Nucleus accumbens (tissue), 56 donors: ENCODE measurements at regions not wholly inside any gene's neighbourhood (a gene's known extent, or its start where the extent isn't known, plus 50 kb on each side); places are given as distances from the start of the nearest gene placed in this dataset.

Experiments used
- DNase-seq, 56 donors: peaks; one replicate each; lab custom pipeline; 2025; lab: John Stamatoyannopoulos, UW

DNA sequence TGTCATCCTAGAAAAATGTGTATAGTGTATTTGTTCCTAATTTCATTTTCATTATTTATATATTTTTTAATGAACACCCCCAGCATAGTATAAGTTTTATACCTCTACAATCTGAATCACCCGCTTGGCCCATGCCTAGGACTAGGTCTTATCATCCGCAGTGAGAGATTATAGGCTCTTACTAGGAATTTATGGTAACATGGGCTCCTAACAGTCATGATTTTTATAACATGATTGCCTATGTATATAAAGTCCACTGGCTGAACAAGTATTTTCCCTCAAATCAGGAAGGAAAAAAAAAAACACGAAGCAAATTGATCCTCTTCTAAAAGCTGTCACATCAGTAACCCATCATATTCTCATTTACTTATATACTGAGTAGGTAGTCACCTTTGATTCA is 666.1 kb upstream of the NRXN1 start:
- no peak for DNase-seq

DNA sequence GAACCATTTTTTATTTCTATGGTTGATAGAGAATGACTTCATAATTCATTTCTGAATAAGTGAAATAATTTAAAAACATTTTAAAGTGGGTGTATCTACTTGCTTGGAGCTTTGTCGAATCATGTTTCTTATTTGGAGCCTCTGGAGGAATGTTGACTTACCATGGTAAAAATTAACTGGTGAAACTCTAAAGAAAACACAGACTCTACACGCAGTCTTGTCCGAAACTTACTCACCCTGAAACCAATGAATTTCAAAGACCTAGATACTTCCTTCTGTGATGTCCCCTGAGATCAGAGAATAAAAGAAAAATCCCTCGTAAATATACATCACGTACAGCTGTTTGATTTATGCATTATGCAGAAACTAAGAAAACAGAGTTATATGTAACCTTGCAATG is 665.2 kb upstream of the NRXN1 start:
- no peak for DNase-seq

- no peak for DNase-seq
Measured at GRCh38 chr2:51695531-51695930, 663.6 kb upstream of the NRXN1 start.

DNA sequence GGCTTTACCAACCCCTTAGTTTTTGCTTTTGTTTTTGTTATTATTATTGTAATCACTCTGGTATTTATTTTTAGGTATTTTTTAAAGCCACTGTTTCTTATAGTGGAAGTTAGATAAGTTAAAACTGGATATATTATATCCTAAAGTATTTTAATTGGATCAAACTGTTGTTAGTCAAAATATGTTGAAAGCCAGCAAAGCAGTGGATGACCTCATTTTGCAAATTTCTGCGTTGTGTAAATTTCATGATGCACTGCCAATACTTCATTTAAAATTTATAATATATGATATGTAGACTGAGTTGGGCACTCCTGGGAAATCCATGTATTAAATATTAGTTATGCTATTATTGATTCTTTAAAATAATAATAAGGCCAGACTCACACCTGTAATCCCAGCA is 661.7 kb upstream of the NRXN1 start:
- DNase-seq: no peak

DNA sequence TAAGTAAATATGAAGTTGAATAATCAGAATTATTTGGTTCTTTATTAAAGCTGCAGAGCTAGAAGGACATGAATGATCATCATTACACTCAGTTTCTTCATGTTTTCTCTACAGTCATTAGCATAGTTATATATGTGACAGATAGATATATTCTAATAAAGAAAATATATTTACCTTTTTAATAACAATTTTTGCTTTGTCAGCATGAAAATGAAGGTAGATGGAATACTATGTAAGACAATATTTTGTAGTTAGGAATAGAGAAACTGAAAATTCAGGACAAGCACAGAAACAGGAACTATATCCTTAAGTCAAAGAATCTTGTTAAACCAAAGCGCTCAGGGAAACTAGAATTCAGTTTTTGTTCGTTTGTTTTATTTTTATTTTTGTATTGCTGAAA is 649.9 kb upstream of the NRXN1 start:
- DNase-seq: no peak

DNA sequence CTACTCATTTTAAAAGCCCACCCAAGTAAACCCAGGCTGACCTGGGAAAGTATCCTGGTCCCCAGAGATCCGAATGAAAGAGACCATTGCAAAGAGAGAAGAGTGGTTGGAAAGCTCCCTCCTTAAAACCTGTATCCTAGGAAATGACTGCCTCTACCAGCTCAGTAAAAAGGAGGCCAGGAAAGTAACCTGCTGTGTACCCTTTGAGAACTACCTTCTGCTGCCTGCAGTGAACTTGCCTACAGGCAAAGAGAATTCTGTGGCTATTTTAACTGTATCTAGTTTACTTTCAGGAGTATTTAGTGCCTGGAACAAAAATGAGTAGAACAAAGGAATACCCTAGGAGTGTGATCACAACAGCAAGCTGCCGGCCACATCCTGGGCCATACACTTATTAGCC is 641.7 kb upstream of the NRXN1 start:
- no peak for DNase-seq

DNA sequence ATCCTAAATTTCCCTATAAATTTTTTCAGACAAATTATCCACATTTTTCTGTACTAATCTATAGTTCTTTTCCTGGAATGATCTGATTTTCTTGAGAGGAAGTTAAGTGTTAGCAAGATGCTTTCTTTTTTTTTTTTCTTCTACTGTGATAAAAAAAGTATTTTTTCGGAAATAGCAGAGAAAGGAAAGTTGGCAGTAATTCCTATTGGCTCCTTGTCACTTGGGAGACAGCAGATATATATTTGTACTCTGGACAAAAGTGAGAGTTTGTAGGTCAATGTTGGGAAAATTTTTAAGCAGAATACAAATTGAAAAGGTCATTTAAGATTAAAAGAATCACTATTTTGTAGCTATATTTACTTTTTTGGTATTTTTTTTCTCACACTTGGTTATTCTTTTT is 635.7 kb upstream of the NRXN1 start:
- no peak for DNase-seq

- no peak for DNase-seq
Measured at GRCh38 chr2:51662187-51662586, 630.3 kb upstream of the NRXN1 start.

DNA sequence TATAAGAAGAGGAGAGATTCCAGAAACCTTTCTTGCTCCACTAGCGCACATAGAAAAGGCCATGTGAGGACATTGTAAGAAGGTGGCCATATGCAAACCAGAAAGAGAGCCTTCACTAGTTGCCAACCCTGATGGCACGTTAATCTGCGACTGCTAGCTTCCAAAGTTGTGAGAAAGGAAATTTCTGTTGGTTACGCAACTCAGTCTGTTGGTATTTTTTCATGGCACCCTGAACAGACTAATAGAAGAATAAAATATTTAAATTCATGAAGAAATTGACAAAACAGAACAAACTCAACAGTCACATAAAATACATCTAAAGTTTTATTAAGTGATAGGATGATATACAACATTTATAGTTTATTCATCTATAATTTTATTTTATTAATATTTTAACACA is 625.9 kb upstream of the NRXN1 start:
- DNase-seq: no peak

DNA sequence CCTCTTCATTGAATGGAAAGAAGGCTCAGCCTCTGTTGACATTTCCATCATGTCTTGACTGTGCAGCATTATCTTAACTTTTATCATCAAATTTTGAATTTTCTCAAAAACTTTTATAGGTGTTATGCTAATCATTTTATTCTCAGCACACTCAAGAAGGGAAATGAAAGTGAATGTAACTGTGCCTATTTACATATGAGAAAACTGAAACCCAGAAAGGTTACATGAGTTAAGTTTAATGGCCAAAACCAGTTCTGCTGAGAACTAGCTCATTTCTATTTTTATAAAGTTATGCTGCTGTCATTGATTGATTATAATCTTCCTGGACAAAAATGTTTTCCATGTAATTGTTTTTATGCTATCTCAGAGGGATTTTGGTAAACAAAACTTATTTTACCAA is 618.8 kb upstream of the NRXN1 start:
- no peak for DNase-seq

DNA sequence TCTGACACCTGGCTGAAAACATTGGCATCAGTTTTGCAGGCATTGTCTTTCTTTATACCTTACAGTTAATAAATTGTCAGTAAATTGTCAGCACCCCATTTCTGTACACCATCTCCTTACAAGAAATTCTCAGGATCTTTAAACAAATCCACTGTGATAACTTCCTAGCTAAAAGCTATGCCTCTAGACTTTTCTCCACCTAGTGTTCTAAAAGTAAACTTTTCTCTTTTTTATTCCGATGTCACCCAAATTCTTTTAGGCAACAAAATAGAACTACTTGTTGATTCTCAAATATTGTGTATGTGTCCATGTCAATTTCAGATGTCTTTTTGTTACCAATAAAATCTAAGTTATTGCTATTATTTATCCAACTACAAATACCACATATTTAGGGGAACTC is 617.4 kb upstream of the NRXN1 start:
- DNase-seq: no peak

- no peak for DNase-seq
Measured at GRCh38 chr2:51638811-51639210, 606.9 kb upstream of the NRXN1 start.

DNA sequence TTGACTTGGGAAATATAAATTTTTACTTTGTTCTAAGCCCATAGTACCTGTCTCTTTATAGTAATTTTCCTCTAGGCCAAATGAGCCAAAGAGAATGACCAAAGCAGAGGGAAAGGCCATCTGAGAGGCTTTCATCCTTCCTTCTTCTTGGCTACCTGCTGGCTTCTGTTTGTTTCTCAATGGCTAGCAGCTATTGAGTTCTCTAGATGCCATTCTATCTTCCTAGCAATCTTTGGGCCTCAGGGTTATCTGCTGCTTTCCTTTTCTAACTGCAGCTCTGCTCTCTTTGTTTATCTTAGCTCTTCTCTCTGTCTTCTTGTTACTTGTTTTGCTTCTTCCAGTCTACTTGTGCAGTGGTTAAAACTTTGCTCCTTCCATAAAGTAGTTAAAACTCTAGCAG is 601.1 kb upstream of the NRXN1 start:
- no peak for DNase-seq

- DNase-seq: no peak
Measured at GRCh38 chr2:51629406-51629805, 597.5 kb upstream of the NRXN1 start.

GRCh38 chr2:51628917-51629316 is 597.0 kb upstream of the NRXN1 start:
- DNase-seq: no peak

- no peak for DNase-seq
Measured at GRCh38 chr2:51624995-51625394, 593.1 kb upstream of the NRXN1 start.

GRCh38 chr2:51620796-51621195 is 588.9 kb upstream of the NRXN1 start:
- no peak for DNase-seq

DNA sequence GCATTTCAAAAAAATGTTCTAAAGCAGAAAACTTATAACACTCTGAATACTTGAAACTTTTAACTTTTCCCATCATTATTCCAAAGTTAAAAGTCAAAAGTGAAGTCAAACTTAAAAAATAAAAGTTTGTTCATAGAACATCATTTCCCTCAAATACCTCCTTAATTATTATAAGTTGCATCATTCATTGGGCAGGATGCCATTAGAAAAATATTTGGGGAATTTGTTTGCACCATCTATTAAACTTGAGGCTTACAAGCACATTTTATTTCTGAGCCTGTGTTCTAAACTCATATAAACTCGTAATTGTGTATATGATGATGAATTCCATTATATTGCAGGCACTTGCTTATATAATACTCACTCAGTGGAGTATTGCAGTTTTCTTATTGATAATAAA is 588.0 kb upstream of the NRXN1 start:
- DNase-seq: no peak

GRCh38 chr2:51612387-51612786 is 580.5 kb upstream of the NRXN1 start:
- no peak for DNase-seq

DNA sequence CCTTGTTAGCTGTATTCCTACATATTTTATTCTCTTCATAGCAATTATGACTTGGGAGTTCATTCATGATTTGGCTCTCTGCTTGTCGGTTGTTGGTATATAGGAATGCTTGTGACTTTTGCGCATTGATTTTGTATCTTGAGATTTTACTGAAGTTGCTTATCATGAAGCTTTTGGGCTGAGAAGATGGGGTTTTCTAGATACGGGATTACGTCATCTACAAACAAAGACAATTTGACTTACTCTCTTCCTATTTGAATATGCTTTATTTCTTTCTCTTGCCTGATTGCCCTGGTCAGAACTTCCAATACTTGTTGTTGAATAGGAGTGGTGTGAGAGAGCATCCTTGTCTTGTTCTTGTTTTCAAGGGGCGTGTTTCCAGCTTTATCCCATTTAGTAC is 569.8 kb upstream of the NRXN1 start:
- no peak for DNase-seq

DNA sequence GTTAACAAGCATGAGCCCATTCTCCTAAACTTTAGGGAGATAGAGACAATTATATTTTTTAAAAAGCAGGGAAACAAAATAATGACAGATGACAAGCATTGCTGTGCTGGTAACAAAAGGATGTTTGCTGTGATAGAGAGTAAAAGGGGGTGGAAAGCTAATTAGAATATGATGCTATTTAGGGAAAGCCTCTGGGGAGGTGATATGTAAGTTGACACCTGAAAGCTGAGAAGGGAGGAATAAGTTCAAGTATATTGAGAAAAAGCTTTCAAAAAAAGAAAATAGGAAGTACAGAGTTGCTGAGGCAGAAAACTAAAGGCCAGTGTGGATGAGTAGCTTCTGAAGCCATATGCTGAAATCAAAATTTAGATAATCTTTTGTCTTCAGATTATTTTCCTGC is 565.2 kb upstream of the NRXN1 start:
- DNase-seq: no peak

- no peak for DNase-seq
Measured at GRCh38 chr2:51595836-51596235, 563.9 kb upstream of the NRXN1 start.

GRCh38 chr2:51581636-51582267 is 549.8 kb upstream of the NRXN1 start:
- no peak for DNase-seq
